Tibial artery (tissue), 4 donors: ENCODE measurements at regions not wholly inside any gene's neighbourhood (a gene's known extent, or its start where the extent isn't known, plus 50 kb on each side); places are given as distances from the start of the nearest gene placed in this dataset.

Experiments
- DNase-seq, 2 donors: peaks; one replicate each; pipeline ENCODE4 v3.0.0-alpha.2; 2019
- H3K27ac ChIP-seq, 2 donors: fragments of 200-600 bp; sonication (generic) in 1 of 2; 1 replicate in 1 of 2; 2 replicates in 1 of 2; pipeline ENCODE4 v1.5.1; 2018 to 2019; ENCODE audit warnings: mild to moderate bottlenecking in 1 of 2
- H3K27me3 ChIP-seq, 2 donors: fragments of 200-600 bp; sonication (generic) in 1 of 2; one replicate each; pipeline versions ENCODE4 v1.5.1 to v1.6.0; 2016 to 2019
- H3K36me3 ChIP-seq, 3 donors: fragments of 200-600 bp; sonication (generic) in 2 of 3; one replicate each; pipeline ENCODE4 v1.5.1; 2016 to 2019; ENCODE audit warnings: mild to moderate bottlenecking in 2 of 3
- H3K4me1 ChIP-seq, 4 donors: fragments of 200-600 bp; sonication (generic) in 2 of 4; 1 replicate in 3 of 4; 2 replicates in 1 of 4; pipeline ENCODE4 v1.5.1; 2016 to 2019
- H3K4me3 ChIP-seq, 2 donors: fragments of 200-600 bp; sonication (generic) in 1 of 2; 1 replicate in 1 of 2; 2 replicates in 1 of 2; pipeline ENCODE4 v1.5.1; 2018 to 2019; ENCODE audit warnings: mild to moderate bottlenecking in 2 of 2
- H3K9me3 ChIP-seq, 3 donors: fragments of 200-600 bp; sonication (generic) in 1 of 3; one replicate each; pipeline ENCODE4 v1.5.1; 2016 to 2019
- CTCF ChIP-seq, 2 experiments: fragments of 200-600 bp in 1 of 2; fragments of 450-650 bp in 1 of 2; IDR thresholded peaks; one replicate each; pipeline ENCODE4 v1.5.1; 2017 to 2019; ENCODE audit warnings: antibody characterized with exemption in 2 of 2, mild to moderate bottlenecking in 1 of 2, moderate library complexity in 1 of 2
- intact Hi-C: fragments of 100-400 bp; cut with DNase I; formaldehyde crosslinking; loops from one replicate; pipeline ENCODE4 v1.15.0; 2023; ENCODE audit warnings: low total_unique reads

- no peak for DNase-seq
- Histone ChIP-seq H3K27ac (no peak overlapping the region), H3K27me3 (peaks cover 0 to 3% of the 10 kb centered on the region in 2 donors), H3K4me1 (no peaks in the 10 kb centered on the region), H3K4me3 (no peak overlapping the region), H3K36me3 (no peaks in the 10 kb centered on the region), H3K9me3 (no peaks in the 10 kb centered on the region)
- TF ChIP-seq CTCF (IDR thresholded peaks at IDR 0.05), result no peak
- intact Hi-C loops, result no loop called here
Measured at GRCh38 chr12:125320177-125320576, 254.9 kb downstream of the AACS start.

GRCh38 chr12:125324861-125325490, 259.7 kb downstream of the AACS start:
- no peak overlapping the region for H3K27ac ChIP-seq
- intact Hi-C loops, result no loop called here
- no peaks in the 10 kb centered on the region for H3K4me1 ChIP-seq
- TF ChIP-seq CTCF (IDR thresholded peaks at IDR 0.05), result no peak
- no peak overlapping the region for H3K4me3 ChIP-seq
- peaks cover 0 to 29% of the 10 kb centered on the region in 2 donors for H3K27me3 ChIP-seq
- DNase-seq, result no peak
- H3K9me3 ChIP-seq, result peaks cover 0 to 4% (median 0%) of the 10 kb centered on the region in 3 donors
- no peaks in the 10 kb centered on the region for H3K36me3 ChIP-seq

- Histone ChIP-seq H3K36me3 (no peaks in the 10 kb centered on the region), H3K4me1 (peaks cover 0 to 7% (median 6%) of the 10 kb centered on the region in 4 donors), H3K27ac (no peak overlapping the region), H3K9me3 (peaks cover 0 to 4% (median 0%) of the 10 kb centered on the region in 3 donors), H3K27me3 (peaks cover 0 to 41% of the 10 kb centered on the region in 2 donors), H3K4me3 (no peak overlapping the region)
- intact Hi-C loops, result no loop called here
- no peak for TF ChIP-seq CTCF (IDR thresholded peaks at IDR 0.05)
- no peak for DNase-seq
Measured at GRCh38 chr12:125329239-125330102, 264.2 kb downstream of the AACS start.

- H3K9me3 ChIP-seq, result peaks cover 0 to 4% (median 0%) of the 10 kb centered on the region in 3 donors
- TF ChIP-seq CTCF (IDR thresholded peaks at IDR 0.05), result peak; percentile 59 to 64
- H3K4me3 ChIP-seq, result peak overlapping the region in 1 of 2 donors; percentile 34
- peaks cover 0 to 41% of the 10 kb centered on the region in 2 donors for H3K27me3 ChIP-seq
- peaks cover 0 to 7% (median 6%) of the 10 kb centered on the region in 4 donors for H3K4me1 ChIP-seq
- intact Hi-C loops, result no loop called here
- peak in 1 of 2 donors; percentile 37 for DNase-seq
- no peak overlapping the region for H3K27ac ChIP-seq
- H3K36me3 ChIP-seq, result no peaks in the 10 kb centered on the region
Measured at GRCh38 chr12:125330645-125331341, 265.6 kb downstream of the AACS start.

GRCh38 chr12:125331342-125332052, 266.3 kb downstream of the AACS start:
- intact Hi-C loops, result no loop called here
- Histone ChIP-seq H3K9me3 (peaks cover 0 to 4% (median 0%) of the 10 kb centered on the region in 3 donors), H3K27me3 (peaks cover 0 to 41% of the 10 kb centered on the region in 2 donors), H3K4me1 (peaks cover 0 to 7% (median 6%) of the 10 kb centered on the region in 4 donors), H3K27ac (no peak overlapping the region), H3K4me3 (peak overlapping the region in 1 of 2 donors; percentile 34), H3K36me3 (no peaks in the 10 kb centered on the region)
- no peak for DNase-seq
- TF ChIP-seq CTCF (IDR thresholded peaks at IDR 0.05), result no peak
